ENCODE measurements at regions not wholly inside any gene's neighbourhood (a gene's known extent, or its start where the extent isn't known, plus 50 kb on each side); places are given as distances from the start of the nearest gene placed in this dataset.

DNA sequence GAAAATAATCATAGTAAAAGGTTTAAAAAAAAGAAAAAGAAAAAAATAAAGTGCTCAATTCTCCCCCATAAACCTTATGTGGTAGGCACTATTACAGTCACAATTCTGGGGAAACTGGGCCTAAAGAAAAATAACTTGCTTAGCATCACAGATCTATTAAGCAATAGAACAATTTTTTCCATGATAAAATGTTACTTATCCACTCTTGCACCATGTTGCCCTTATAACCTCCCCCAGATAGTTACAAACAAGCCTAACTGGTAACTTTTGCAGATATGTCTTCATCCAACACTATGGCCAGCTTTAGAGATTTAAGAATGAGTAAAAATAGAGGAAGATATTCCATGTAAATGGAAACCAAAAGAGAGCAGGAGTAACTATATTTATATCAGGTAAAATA is 164.8 kb downstream of the DUSP6 start:
- TF ChIP-seq POLR2AphosphoS5 (IDR thresholded peaks at IDR 0.05; ENCODE audit: borderline replicate concordance, low read depth, low read length) (no peak), EZH2 (IDR thresholded peaks at IDR 0.05) (no peak), FOXP2 (optimal IDR thresholded peaks at IDR 0.05; ENCODE audit: control extremely low read depth, extremely low read length, insufficient read depth) (no peak)

All from SK-N-MC (cell line).